ENCODE measurements at regions not wholly inside any gene's neighbourhood (a gene's known extent, or its start where the extent isn't known, plus 50 kb on each side); places are given as distances from the start of the nearest gene placed in this dataset.

- Histone ChIP-seq H3K9me3 (replicated peaks; ENCODE audit: control insufficient read depth, insufficient read depth, low read length) (no peaks in the 10 kb centered on the region), H3K4me1 (ENCODE audit: control insufficient read depth, extremely low read depth, insufficient read depth, low read length) (no peaks in the 10 kb centered on the region), H3K4me2 (ENCODE audit: insufficient read depth, low read length) (no peak overlapping the region), H3K27me3 (ENCODE audit: control insufficient read depth in 2 of 2, insufficient read depth in 2 of 2, low read length in 2 of 2) (no peaks in the 10 kb centered on the region), H3K79me2 (ENCODE audit: control insufficient read depth, insufficient read depth, low read length) (no peaks in the 10 kb centered on the region), H3K27ac (ENCODE audit: insufficient read depth, low read depth, low read length) (no peak overlapping the region), H3K4me3 (replicated peaks in 1 of 3; ENCODE audit: insufficient read depth in 1 of 3, low read depth in 1 of 3, low read length in 3 of 3) (no peak overlapping the region), H3K9ac (replicated peaks; ENCODE audit: extremely low read depth, insufficient read depth, low read length) (no peak overlapping the region), H3K9me1 (replicated peaks; ENCODE audit: control insufficient read depth, extremely low read depth, insufficient read depth, low read length) (no peaks in the 10 kb centered on the region), H4K20me1 (replicated peaks; ENCODE audit: control insufficient read depth, extremely low read depth, insufficient read depth, low read length) (no peaks in the 10 kb centered on the region), H3K36me3 (ENCODE audit: control insufficient read depth in 2 of 2, extremely low read depth in 1 of 2, insufficient read depth in 2 of 2, low read length in 2 of 2) (no peaks in the 10 kb centered on the region), H2AFZ (ENCODE audit: low read depth, low read length) (no peak overlapping the region)
- BruUV-seq (replicated peaks) = no TSS peak
- intact Hi-C loops (cut with micrococcal nuclease) = no loop called here
- dilution Hi-C loops (cut with MboI; ENCODE audit: extremely low pct_ligation_motif_present, low sequenced_read_pairs) = no loop called here
- DNase-seq (ENCODE audit: low read depth, low spot score) (no peak), FAIRE-seq (no peak)
- POLR2A ChIA-PET = no interaction called here
- TF ChIP-seq EZH2 (IDR thresholded peaks at IDR 0.05; ENCODE audit: borderline replicate concordance, low read depth, low read length, severe bottlenecking) = no peak
- TF ChIP-seq MYC (IDR thresholded peaks at IDR 0.05; ENCODE audit: low read depth, low read length) = no peak
- TF ChIP-seq POLR2AphosphoS5 (IDR thresholded peaks at IDR 0.05; ENCODE audit: insufficient read depth, low read depth, low read length) = no peak
- TF ChIP-seq JUN (IDR thresholded peaks at IDR 0.05; ENCODE audit: borderline replicate concordance, insufficient read depth, insufficient read length, low read depth) = no peak
- TF ChIP-seq CTCF (IDR thresholded peaks at IDR 0.05; ENCODE audit: extremely low read depth in 1 of 2, insufficient read depth in 1 of 2, low read depth in 1 of 2, low read length in 2 of 2) = no peak
- TF ChIP-seq GATA2 (IDR thresholded peaks at IDR 0.05; ENCODE audit: insufficient read depth, insufficient read length, low read depth, low read length) = no peak
- no peak for TF ChIP-seq FOS (IDR thresholded peaks at IDR 0.05; ENCODE audit: borderline replicate concordance, insufficient read depth, low read length)
- TF ChIP-seq POLR2A (IDR thresholded peaks at IDR 0.05; ENCODE audit: low read depth, low read length) = no peak
- TF ChIP-seq MAX (IDR thresholded peaks at IDR 0.05; ENCODE audit: insufficient read depth, insufficient read length) = no peak
- CTCF ChIA-PET = no interaction called here
Observed at GRCh38 chr7:24138343-24138742, 145.6 kb upstream of the NPY start.

Data from endothelial cell of umbilical vein (primary cell).